ENCODE measurements at regions not wholly inside any gene's neighbourhood (a gene's known extent, or its start where the extent isn't known, plus 50 kb on each side); places are given as distances from the start of the nearest gene placed in this dataset.
A peak's percentile ranks its signal among the peaks of the same experiment; 100 is the strongest.
"Not testable (repeated sequence)": the region's sequence is repeated elsewhere in the genome, so short reads cannot be mapped to it uniquely, and the experiment has no call there.

DNA sequence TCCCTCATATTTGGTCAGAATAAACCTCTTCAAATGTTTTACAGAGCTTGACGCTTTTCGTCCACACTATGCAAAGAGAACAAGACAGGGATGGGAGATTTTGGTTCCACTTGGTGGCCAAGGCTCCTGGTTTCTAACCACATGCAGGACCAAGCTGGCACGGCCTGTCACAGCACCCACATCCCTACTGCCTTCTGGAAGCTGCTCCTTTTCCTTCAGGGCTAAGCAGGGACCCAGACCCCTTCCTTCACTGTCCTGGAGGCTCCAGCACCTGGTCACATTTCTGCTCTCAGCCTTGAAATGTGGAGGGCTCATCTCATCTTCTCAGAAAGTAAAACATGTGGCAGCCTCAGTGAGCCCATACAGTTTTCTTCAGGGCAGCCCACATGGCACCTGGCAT lies 50.4 kb upstream of the ARHGEF7 start:
- no peak for DNase-seq

- DNase-seq: no peak
Observed at GRCh38 chr13:111062966-111063365, 52.1 kb upstream of the ARHGEF7 start.

GRCh38 chr13:111062305-111062704 lies 52.8 kb upstream of the ARHGEF7 start:
- DNase-seq: no peak

DNA sequence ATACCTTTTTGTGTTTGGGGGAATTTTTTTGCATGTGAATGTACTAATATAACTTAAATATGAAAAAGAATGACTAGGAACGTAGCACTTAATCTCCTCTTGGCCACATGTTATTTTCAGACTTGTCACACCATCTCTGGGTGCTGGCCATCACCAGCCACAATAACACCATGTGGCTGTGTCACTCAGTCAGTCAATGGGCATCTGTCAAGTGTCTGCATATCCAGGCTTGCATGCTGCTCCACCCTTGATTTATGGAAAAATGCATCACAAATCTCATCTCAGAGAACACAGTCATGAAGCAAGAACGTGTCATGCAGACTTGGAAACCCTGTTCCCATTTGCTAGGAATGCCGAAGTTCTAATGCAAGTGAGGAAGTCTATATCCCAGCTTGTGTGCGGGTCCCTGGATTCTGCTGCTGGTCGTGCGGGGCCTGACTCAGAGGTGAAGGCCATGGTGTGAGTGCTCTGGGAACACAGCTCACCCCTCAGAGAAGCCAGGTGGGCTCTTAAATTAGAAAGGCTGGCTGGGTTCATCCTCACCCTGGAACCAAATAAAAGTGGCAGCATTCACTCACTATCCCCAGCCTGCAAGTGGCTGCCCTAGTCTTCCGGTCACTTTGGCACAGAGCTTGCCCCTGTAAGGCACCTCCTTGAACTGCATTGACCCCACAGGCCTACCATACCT lies 53.6 kb upstream of the ARHGEF7 start:
- no peak for DNase-seq

DNA sequence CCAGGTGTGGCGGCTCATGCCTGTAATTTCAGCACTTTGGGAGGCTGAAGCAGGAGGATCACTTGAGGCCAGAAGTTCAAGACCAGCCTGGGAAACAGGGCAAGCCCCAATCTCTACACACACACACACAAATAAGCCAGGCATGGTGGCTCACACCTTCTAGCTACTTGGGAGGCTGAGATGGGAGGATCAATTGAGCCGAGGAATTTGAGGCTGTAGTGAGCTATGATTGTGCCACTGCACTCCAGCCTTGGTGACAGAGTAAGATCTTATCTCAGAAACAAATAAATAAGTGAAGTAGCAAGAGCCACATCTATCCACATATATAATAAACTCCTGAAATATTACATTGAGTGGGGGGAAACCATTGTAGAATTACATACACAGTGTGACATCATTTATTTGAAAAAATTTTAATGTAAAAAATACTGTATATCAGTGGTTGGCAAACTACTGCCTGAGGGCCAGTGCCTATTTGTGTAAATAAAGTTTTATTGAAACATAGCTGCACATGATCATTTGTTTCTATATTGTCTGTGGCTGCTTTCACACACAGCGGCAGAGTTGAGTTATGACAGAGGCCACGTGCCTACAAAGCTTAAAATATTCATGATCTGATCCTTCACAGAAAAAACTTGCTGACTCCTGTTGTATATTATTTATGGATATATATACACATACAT lies 54.7 kb upstream of the ARHGEF7 start:
- no peak for DNase-seq

- peak; percentile 38 for DNase-seq
Observed at GRCh38 chr13:111058796-111059506, 56.2 kb upstream of the ARHGEF7 start.

DNA sequence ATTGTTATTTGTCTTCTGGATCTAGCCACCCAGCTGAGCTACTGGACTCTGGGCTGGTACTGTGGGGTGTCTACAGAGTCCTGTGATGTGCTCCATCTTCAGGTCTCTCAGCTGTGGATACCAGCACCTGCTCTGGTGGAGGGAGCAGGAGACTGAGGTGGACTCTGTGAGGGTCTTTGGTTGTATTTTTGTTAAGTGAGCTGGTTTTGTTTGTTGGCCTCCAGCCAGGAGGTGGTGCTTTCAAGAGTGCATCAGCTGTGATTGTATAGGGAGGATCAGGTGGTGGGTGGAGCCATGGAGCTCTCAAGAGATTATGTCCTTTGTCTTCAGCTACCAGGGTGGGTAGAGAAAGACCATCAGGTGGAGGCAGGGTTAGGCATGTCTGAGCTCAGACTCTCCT lies 56.8 kb upstream of the ARHGEF7 start:
- DNase-seq: not testable (repeated sequence)

DNA sequence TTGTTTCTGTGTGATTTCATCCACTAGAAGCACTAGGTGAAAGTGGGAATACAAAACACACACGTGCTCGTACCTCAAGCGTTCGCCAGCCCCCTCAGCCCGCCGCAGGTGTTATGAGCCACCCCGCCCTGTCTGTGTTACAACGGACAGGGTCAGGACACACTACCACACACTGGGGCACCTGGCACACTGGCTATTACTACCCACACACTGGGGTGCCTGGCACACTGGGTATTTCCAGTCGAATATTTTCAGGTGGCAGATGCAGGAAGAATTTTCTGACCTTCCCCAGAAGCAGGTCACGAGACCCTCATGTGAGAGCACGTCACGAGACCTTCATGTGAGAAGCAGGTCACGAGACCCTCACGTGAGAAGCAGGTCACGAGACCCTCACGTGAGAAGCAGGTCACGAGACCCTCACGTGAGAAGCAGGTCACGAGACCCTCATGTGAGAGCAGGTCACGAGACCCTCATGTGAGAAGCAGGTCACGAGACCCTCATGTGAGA lies 63.3 kb upstream of the ARHGEF7 start:
- not testable (repeated sequence) for DNase-seq

- DNase-seq: no peak
Observed at GRCh38 chr13:111051041-111051725, 63.9 kb upstream of the ARHGEF7 start.

DNA sequence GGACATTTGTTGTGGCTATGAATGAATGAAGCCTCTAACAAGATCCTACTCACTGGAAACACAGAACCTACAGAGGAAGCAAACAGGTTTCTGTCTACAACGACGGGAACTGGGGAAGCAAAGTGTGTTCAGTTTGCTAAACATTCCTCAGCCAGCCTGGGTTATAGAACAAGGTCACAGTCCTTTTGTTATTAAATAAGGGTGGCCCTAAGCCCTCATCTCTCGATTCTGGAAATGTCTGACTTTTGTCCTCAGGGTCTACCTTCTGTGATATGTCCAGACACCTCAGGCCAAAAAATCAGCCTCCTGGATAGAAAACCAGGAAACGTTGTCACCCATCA lies 64.6 kb upstream of the ARHGEF7 start:
- no peak for DNase-seq

DNA sequence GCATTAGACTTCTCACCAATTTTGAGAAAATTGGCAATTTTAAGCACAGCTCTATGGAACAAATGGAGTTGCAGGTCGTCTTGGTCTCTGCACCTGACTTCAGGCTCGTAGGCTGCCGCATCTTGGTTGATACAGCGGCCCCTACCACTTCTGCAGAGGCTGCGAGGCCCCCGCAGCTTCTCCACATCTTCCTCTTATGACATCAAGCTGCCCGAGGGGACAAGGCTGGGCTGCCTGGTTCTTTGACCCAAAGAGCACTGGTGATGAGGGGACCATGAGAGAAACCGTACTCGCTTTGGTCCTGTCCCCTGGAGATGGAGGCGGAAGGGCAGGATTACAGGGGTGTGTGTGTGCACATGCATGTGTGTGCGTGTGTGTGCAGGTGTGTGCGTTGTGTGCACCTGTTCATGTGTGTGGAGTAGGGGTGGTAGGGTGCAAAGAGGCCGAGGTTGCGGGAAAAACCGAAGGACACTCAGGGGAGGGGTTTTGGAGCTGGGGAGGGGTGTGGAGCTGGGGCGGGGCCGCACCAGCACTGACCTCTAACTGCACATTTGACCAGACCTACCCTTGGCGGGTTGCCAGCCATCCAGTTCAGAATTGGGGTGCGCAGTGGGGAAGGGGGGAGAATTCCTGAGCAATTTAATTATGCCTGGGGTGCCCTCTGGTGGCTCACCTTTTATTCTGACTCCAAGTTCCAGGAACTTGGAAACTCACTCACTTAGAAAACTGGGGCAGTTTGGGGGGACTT lies 65.1 kb upstream of the ARHGEF7 start:
- DNase-seq: no peak

DNA sequence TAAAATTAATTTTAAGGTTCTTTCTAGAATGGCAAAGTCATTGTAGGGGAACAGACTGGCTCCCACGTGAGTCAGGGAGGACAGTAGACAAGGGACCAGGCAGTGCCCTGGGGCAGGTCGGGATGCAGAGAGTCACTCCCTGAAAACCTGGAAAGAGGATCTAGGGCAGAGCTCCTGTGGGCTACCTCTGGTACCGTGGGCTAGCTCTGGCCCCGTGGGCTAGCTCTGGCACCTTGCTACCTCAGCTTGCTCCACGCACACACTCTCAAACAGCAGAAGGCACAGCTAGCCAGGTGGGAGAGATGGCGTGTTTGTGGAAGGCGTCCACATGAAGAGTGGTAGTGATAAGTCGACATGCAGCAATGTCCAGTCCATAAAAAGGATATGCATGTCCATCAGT lies 66.7 kb upstream of the ARHGEF7 start:
- no peak for DNase-seq

GRCh38 chr13:111047326-111047725 lies 67.8 kb upstream of the ARHGEF7 start:
- DNase-seq: peak; percentile 44

DNA sequence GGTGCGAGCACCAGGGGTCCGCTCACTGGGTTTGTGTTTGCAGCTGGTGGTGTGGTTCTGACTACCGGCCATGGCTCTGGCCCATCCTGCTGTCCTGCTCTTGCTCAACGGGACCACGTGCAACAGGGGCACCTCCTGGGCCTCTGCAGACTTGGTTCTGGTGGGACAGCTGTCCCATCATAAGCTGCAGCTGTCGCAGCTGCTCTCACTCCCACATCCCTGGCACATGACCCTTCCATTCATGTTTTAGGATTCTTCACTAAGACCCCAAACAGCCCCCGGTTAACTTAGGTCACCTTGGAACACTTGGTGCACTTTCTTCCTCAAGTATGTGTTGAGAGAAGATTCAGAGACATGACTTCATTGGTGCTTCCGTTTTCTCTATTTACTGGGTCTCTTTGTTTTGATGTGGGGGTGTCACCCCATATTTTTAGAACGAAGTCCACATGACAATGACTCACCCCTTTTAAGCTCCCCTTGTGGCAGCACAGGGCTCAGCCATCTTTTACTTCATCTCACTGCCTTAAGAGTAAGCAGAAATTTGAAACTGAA lies 68.4 kb upstream of the ARHGEF7 start:
- DNase-seq: peak; percentile 93

DNA sequence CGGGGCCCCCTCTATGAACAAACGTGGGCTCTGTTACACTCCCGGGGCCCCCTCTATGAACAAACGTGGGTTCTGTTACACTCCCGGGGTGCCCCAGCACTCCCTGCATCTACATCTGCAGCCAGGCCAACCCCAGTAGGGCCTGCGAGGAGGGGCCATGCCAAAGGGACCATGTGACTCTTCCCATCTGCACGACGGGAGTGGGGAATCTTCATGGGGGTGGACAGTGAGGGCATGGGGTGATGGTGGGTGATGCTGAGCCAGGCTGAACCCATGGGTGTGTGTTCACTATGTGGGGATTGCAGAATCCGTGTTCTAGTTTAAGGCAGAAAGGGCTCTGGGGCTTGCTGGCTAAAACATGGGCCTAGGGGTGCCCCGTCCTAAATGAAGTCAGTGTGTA lies 69.9 kb upstream of the ARHGEF7 start:
- no peak for DNase-seq

GRCh38 chr13:111044087-111044830 lies 70.9 kb upstream of the ARHGEF7 start:
- DNase-seq: no peak

DNA sequence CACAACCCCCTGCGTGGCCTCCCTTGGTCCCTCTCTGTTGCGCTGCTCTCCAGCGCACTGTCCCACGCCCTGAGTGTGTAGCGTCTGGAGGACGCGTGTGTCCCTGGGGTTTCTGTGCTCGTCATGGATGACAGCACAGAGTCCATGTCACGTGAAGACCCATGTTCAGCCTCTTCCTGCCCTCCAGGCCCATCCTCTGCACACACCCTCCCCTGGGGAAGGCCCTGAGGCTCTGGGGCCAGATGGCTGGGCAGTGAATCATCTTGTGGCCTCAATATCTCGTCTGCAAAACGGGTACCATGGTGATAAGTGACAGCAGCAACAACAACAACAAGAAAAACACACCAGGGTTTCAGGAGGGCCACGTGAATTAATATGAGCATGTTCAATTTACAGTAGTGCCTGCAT lies 71.5 kb upstream of the ARHGEF7 start:
- peak; percentile 11 for DNase-seq

DNA sequence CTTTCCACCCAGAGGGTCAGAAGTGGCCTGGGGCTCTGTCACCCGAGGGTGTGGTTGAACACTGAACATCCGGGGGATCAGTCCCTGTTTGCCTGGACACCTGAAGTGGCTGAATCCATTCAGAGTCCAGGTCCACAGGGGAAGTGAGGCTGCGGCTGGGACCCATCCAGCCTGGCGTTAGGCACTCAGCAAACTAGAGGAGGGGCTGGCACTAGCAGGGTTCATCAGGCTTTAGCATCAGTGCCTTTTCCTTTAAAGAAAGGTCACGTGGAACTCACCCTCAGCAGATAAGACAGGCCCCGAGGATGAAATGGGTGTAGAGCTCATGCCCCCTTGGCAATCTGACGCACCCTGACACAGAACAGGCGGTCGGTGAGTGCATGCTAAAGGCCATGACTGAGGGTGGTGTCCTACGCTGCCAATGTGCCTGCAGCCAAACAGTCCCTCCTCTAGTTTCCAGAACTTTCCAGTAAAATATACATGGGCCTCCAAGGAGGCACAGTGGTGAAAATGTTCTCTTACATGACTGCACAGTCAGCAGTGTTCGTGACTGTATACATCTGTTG lies 72.4 kb upstream of the ARHGEF7 start:
- no peak for DNase-seq

DNA sequence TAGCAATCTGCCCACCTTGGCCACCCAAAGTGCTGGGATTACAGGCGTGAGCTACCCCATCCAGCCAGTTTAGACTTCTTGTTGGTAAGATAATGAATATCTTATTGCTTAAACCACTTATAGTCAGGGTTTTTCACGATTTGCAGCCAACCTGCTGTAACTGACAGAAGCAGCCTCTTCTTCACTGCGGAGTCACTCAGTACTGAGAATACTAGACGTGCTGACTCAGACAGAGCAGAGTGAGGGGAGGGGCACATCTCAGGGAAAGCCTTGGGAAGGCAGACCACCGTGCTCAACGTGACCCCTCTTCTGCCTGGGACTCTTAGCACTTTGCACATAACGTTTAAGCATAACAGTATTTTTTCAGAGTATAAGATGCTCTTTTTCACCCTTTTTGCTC lies 74.3 kb upstream of the ARHGEF7 start:
- DNase-seq: no peak

- peak; percentile 23 for DNase-seq
Observed at GRCh38 chr13:111039735-111040134, 75.4 kb upstream of the ARHGEF7 start.

DNA sequence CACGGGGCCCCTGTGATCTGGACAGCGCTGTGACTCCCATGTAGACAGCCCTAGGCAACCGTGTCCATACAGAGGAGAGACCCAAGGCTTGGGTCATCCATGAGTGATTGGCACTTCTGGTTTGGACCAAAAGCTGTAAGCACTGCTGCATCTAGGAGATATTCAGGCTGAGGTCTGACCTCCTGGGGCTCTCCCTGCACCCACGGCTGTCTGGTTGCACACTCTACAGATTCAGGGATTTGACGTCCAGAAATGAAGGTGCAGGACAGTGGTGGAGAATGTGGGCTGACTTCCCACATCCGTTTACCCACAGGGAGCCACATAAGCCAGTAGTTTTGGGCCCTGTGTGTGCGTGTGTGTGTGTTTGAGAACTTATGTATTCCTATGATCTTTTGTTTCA lies 76.2 kb upstream of the ARHGEF7 start:
- DNase-seq: peak; percentile 20
